ENCODE measurements at regions not wholly inside any gene's neighbourhood (a gene's known extent, or its start where the extent isn't known, plus 50 kb on each side); places are given as distances from the start of the nearest gene placed in this dataset.

GRCh38 chr11:133595998-133596590 lies 63.8 kb upstream of the OPCML start:
- intact Hi-C loops (cut with DNase I), result no loop called here
- WGBS, result 82% methylated on average over 21 of the region's 21 CpGs
- Histone ChIP-seq H3K27ac (replicated peaks in 1 of 4) (no peak overlapping the region), H3K9me3 (no peaks in the 10 kb centered on the region), H3K36me3 (no peaks in the 10 kb centered on the region), H3K4me1 (no peaks in the 10 kb centered on the region), H3K27me3 (peaks cover 0 to 4% (median 0%) of the 10 kb centered on the region in 4 donors), H3K4me3 (no peak overlapping the region)
- peak; percentile 91 for DNase-seq (ENCODE audit: extremely low spot score)
- TF ChIP-seq POLR2AphosphoS5 (IDR thresholded peaks at IDR 0.05), result no peak
- TF ChIP-seq EP300 (IDR thresholded peaks at IDR 0.05), result no peak
- TF ChIP-seq CTCF (IDR thresholded peaks at IDR 0.05), result no peak
- TF ChIP-seq POLR2A (IDR thresholded peaks at IDR 0.05; ENCODE audit: low read depth), result no peak

- no peaks in the 10 kb centered on the region for H3K36me3 ChIP-seq
- 77% methylated on average over 2 of the region's 2 CpGs for WGBS
- no peaks in the 10 kb centered on the region for H3K4me1 ChIP-seq
- H3K4me3 ChIP-seq, result no peak overlapping the region
- no peaks in the 10 kb centered on the region for H3K9me3 ChIP-seq
- no peak overlapping the region for H3K27ac ChIP-seq (replicated peaks in 1 of 4)
- peaks cover 0 to 4% (median 0%) of the 10 kb centered on the region in 4 donors for H3K27me3 ChIP-seq
- TF ChIP-seq POLR2AphosphoS5 (IDR thresholded peaks at IDR 0.05) (no peak), EP300 (IDR thresholded peaks at IDR 0.05) (no peak), POLR2A (IDR thresholded peaks at IDR 0.05; ENCODE audit: low read depth) (no peak), CTCF (IDR thresholded peaks at IDR 0.05) (no peak)
- no peak for DNase-seq (ENCODE audit: extremely low spot score)
- intact Hi-C loops (cut with DNase I), result no loop called here
Measured at GRCh38 chr11:133593036-133593435, 60.7 kb upstream of the OPCML start.

- no peak overlapping the region for H3K4me3 ChIP-seq
- H3K27me3 ChIP-seq, result no peaks in the 10 kb centered on the region
- 92% methylated on average over 5 of the region's 5 CpGs for WGBS
- DNase-seq (ENCODE audit: extremely low spot score), result no peak
- no peaks in the 10 kb centered on the region for H3K9me3 ChIP-seq
- H3K4me1 ChIP-seq, result no peaks in the 10 kb centered on the region
- H3K27ac ChIP-seq (replicated peaks in 1 of 4), result no peak overlapping the region
- intact Hi-C loops (cut with DNase I), result no loop called here
- no peak for TF ChIP-seq CTCF (IDR thresholded peaks at IDR 0.05)
- TF ChIP-seq EP300 (IDR thresholded peaks at IDR 0.05), result no peak
- no peak for TF ChIP-seq POLR2A (IDR thresholded peaks at IDR 0.05; ENCODE audit: low read depth)
- TF ChIP-seq POLR2AphosphoS5 (IDR thresholded peaks at IDR 0.05), result no peak
- no peaks in the 10 kb centered on the region for H3K36me3 ChIP-seq
Measured at GRCh38 chr11:133586903-133587517, 54.7 kb upstream of the OPCML start.

DNA sequence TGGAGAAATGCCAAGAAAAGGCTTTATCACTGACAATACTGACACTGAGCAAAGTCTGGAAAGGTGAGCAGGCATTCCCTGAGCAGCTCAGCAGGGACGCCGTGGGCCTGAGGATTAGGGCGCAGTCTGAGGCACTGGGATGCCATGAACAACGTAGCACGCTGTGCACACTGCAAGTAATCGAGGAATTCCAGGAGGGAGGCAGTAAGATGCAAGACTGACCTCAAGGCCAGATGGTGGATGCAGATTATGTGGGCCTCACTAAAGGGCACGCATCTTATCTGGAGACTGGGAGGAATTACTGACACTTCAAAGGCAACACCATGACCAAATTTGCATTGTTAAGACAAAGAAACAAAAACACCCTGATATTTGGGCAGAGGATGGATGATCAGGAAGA lies 50.4 kb upstream of the OPCML start:
- peak; percentile 62 for DNase-seq (ENCODE audit: extremely low spot score)
- Histone ChIP-seq H3K4me1 (no peaks in the 10 kb centered on the region), H3K9me3 (no peaks in the 10 kb centered on the region), H3K36me3 (no peaks in the 10 kb centered on the region), H3K27me3 (peaks cover 0 to 9% (median 0%) of the 10 kb centered on the region in 4 donors), H3K4me3 (no peak overlapping the region), H3K27ac (replicated peaks in 1 of 4) (no peak overlapping the region)
- intact Hi-C loops (cut with DNase I), result no loop called here
- WGBS, result 57% methylated on average over 7 of the region's 7 CpGs
- no peak for TF ChIP-seq EP300 (IDR thresholded peaks at IDR 0.05)
- no peak for TF ChIP-seq POLR2A (IDR thresholded peaks at IDR 0.05; ENCODE audit: low read depth)
- TF ChIP-seq POLR2AphosphoS5 (IDR thresholded peaks at IDR 0.05), result no peak
- no peak for TF ChIP-seq CTCF (IDR thresholded peaks at IDR 0.05)

Data from esophagus muscularis mucosa (tissue), 4 donors.